ENCODE measurements at regions not wholly inside any gene's neighbourhood (a gene's known extent, or its start where the extent isn't known, plus 50 kb on each side); places are given as distances from the start of the nearest gene placed in this dataset.

GRCh38 chr10:125396676-125397075 is 236.3 kb upstream of the CTBP2 start:
- no peak for TF ChIP-seq CTCF (IDR thresholded peaks at IDR 0.05)
- TF ChIP-seq POLR2A (IDR thresholded peaks at IDR 0.05): no peak
- TF ChIP-seq EP300 (IDR thresholded peaks at IDR 0.05): no peak
